Vagina (tissue), 2 donors: ENCODE measurements at regions not wholly inside any gene's neighbourhood (a gene's known extent, or its start where the extent isn't known, plus 50 kb on each side); places are given as distances from the start of the nearest gene placed in this dataset.
"Not testable (repeated sequence)": the region's sequence is repeated elsewhere in the genome, so short reads cannot be mapped to it uniquely, and the experiment has no call there.

Experiments used
- DNase-seq, 2 donors: peaks; one replicate each; pipeline ENCODE4 v3.0.0-alpha.2; 2017; ENCODE audit errors: extremely low spot score in 2 of 2
- H3K27ac ChIP-seq: fragments of 200-600 bp; sonication (generic); one replicate; pipeline ENCODE4 v1.5.1; 2019
- H3K27me3 ChIP-seq: fragments of 200-600 bp; sonication (generic); one replicate; pipeline ENCODE4 v1.5.1; 2019
- H3K36me3 ChIP-seq, 2 donors: fragments of 200-600 bp; sonication (generic); one replicate each; pipeline ENCODE4 v1.5.1; 2017 to 2019
- H3K4me1 ChIP-seq: fragments of 200-600 bp; sonication (generic); one replicate; pipeline ENCODE4 v1.5.1; 2019
- H3K4me3 ChIP-seq, 2 donors: fragments of 200-600 bp; sonication (generic); 1 replicate in 1 of 2; 2 replicates in 1 of 2; pipeline ENCODE4 v1.5.1; 2016 to 2019
- H3K9me3 ChIP-seq: fragments of 200-600 bp; sonication (generic); one replicate; pipeline ENCODE4 v1.5.1; 2019
- CTCF ChIP-seq, 3 experiments: fragments of 450-650 bp in 2 of 3; fragments of 200-600 bp in 1 of 3; sonication (generic) in 1 of 3; IDR thresholded peaks; one replicate each; pipeline ENCODE4 v1.5.1; 2017 to 2019; ENCODE audit warnings: antibody characterized with exemption in 3 of 3, mild to moderate bottlenecking in 2 of 3, moderate library complexity in 2 of 3
- POLR2A ChIP-seq, 2 donors: fragments of 450-650 bp; IDR thresholded peaks; one replicate each; pipeline ENCODE4 v1.6.1; 2017; ENCODE audit warnings: antibody characterized with exemption in 2 of 2, mild to moderate bottlenecking in 2 of 2, moderate library complexity in 2 of 2
- POLR2AphosphoS5 ChIP-seq, 2 donors: sonication (generic); formaldehyde crosslinking; IDR thresholded peaks; one replicate each; pipeline ENCODE4 v1.9.0; 2017; ENCODE audit warnings: antibody characterized with exemption in 2 of 2, mild to moderate bottlenecking in 2 of 2, low read depth in 1 of 2; ENCODE audit not compliant: insufficient read depth in 1 of 2
- intact Hi-C: fragments of 100-400 bp; cut with DNase I; formaldehyde crosslinking; loops from one replicate; pipeline ENCODE4 v1.15.1; 2023

- TF ChIP-seq POLR2A (IDR thresholded peaks at IDR 0.05) (no peak), CTCF (IDR thresholded peaks at IDR 0.05) (no peak)
- no peaks in the 10 kb centered on the region for H3K9me3 ChIP-seq
- no peak overlapping the region for H3K27ac ChIP-seq
- no peak for DNase-seq
- H3K36me3 ChIP-seq: no peaks in the 10 kb centered on the region
- no peaks in the 10 kb centered on the region for H3K27me3 ChIP-seq
- intact Hi-C loops: no loop called here
- H3K4me3 ChIP-seq: no peak overlapping the region
- H3K4me1 ChIP-seq: no peaks in the 10 kb centered on the region
Measured at GRCh38 chr11:37322333-37323194, 724.5 kb upstream of the RAG2 start.

- Histone ChIP-seq H3K9me3 (no peaks in the 10 kb centered on the region), H3K4me1 (no peaks in the 10 kb centered on the region), H3K36me3 (no peaks in the 10 kb centered on the region), H3K4me3 (no peak overlapping the region), H3K27me3 (no peaks in the 10 kb centered on the region), H3K27ac (no peak overlapping the region)
- no peak for DNase-seq
- intact Hi-C loops: no loop called here
- no peak for TF ChIP-seq CTCF (IDR thresholded peaks at IDR 0.05)
Measured at GRCh38 chr11:37320921-37321320, 722.9 kb upstream of the RAG2 start.

GRCh38 chr11:37317803-37318202 is 719.8 kb upstream of the RAG2 start:
- no peak overlapping the region for H3K27ac ChIP-seq
- H3K9me3 ChIP-seq: no peaks in the 10 kb centered on the region
- no peaks in the 10 kb centered on the region for H3K36me3 ChIP-seq
- intact Hi-C loops: no loop called here
- no peak for DNase-seq
- TF ChIP-seq POLR2A (IDR thresholded peaks at IDR 0.05) (no peak), POLR2AphosphoS5 (IDR thresholded peaks at IDR 0.05; ENCODE audit: insufficient read depth in 1 of 2, low read depth in 1 of 2) (no peak), CTCF (IDR thresholded peaks at IDR 0.05) (no peak)
- no peaks in the 10 kb centered on the region for H3K27me3 ChIP-seq
- H3K4me1 ChIP-seq: no peaks in the 10 kb centered on the region
- no peak overlapping the region for H3K4me3 ChIP-seq

- Histone ChIP-seq H3K4me1 (no peaks in the 10 kb centered on the region), H3K36me3 (no peaks in the 10 kb centered on the region), H3K9me3 (no peaks in the 10 kb centered on the region), H3K4me3 (no peak overlapping the region), H3K27ac (no peak overlapping the region), H3K27me3 (no peaks in the 10 kb centered on the region)
- intact Hi-C loops: no loop called here
- no peak for TF ChIP-seq POLR2A (IDR thresholded peaks at IDR 0.05)
- no peak for TF ChIP-seq POLR2AphosphoS5 (IDR thresholded peaks at IDR 0.05; ENCODE audit: insufficient read depth in 1 of 2, low read depth in 1 of 2)
- no peak for TF ChIP-seq CTCF (IDR thresholded peaks at IDR 0.05)
- DNase-seq: no peak
Measured at GRCh38 chr11:37313266-37313665, 715.2 kb upstream of the RAG2 start.

- Histone ChIP-seq H3K27me3 (no peaks in the 10 kb centered on the region), H3K4me3 (no peak overlapping the region), H3K4me1 (no peaks in the 10 kb centered on the region), H3K9me3 (no peaks in the 10 kb centered on the region), H3K27ac (no peak overlapping the region), H3K36me3 (no peaks in the 10 kb centered on the region)
- TF ChIP-seq CTCF (IDR thresholded peaks at IDR 0.05): no peak
- TF ChIP-seq POLR2A (IDR thresholded peaks at IDR 0.05): no peak
- TF ChIP-seq POLR2AphosphoS5 (IDR thresholded peaks at IDR 0.05; ENCODE audit: insufficient read depth in 1 of 2, low read depth in 1 of 2): no peak
- intact Hi-C loops: no loop called here
- no peak for DNase-seq
Measured at GRCh38 chr11:37306563-37306962, 708.5 kb upstream of the RAG2 start.

GRCh38 chr11:37301405-37301804 is 703.4 kb upstream of the RAG2 start:
- H3K27ac ChIP-seq, H3K4me1 ChIP-seq, H3K27me3 ChIP-seq, H3K9me3 ChIP-seq, H3K36me3 ChIP-seq, intact Hi-C loops, H3K4me3 ChIP-seq, DNase-seq: not testable (repeated sequence)
